Panc1 (cell line): ENCODE measurements at regions not wholly inside any gene's neighbourhood (a gene's known extent, or its start where the extent isn't known, plus 50 kb on each side); places are given as distances from the start of the nearest gene placed in this dataset.
"Not testable (repeated sequence)": the region's sequence is repeated elsewhere in the genome, so short reads cannot be mapped to it uniquely, and the experiment has no call there.

Experiments used
- ATAC-seq: fragments of 200-7000 bp; cut with Tn5 transposase; 2 replicates; pipeline ENCODE4 v1.9.1; 2020; ENCODE audit warnings: mild to moderate bottlenecking, moderate library complexity
- BruUV-seq: library from RNA; stranded (reverse); fragments of 400-500 nt; replicated peaks from 2 replicates; lab custom pipeline; 2021; lab: Mats Ljungman, UMichigan
- CTCF ChIA-PET: fragments of 300-600 bp; sonication (Branson Sonifier 250); formaldehyde crosslinking; loops from one replicate; lab custom pipeline; 2022; ENCODE audit warnings: antibody characterized with exemption; lab: Charles Lee
- POLR2A ChIA-PET: fragments of 300-600 bp; sonication (Branson Sonifier 250); formaldehyde crosslinking; loops from one replicate; lab custom pipeline; 2022; ENCODE audit warnings: antibody characterized with exemption; lab: Charles Lee
- DNase-seq: peaks from one replicate; pipeline ENCODE4 v3.0.0-alpha.2; 2010; ENCODE audit warnings: low read depth, low spot score
- H3K27ac ChIP-seq: 2 replicates; pipeline ENCODE4 v1.5.1; 2011; ENCODE audit warnings: mild to moderate bottlenecking, low read length, inconsistent platforms
- H3K27me3 ChIP-seq: fragments of 200-500 bp; sonication (Bioruptor generic); 2 replicates; pipeline ENCODE4 v1.6.0; 2014; ENCODE audit warnings: low read length, inconsistent platforms; ENCODE audit not compliant: control insufficient read depth, insufficient read depth
- H3K36me3 ChIP-seq: fragments of 200-500 bp; sonication (Bioruptor generic); 2 replicates; pipeline ENCODE4 v1.5.1; 2014; ENCODE audit warnings: inconsistent platforms, mild to moderate bottlenecking, low read length, moderate library complexity; ENCODE audit not compliant: control insufficient read depth, insufficient read depth
- H3K4me1 ChIP-seq: 2 replicates; pipeline ENCODE4 v1.5.1; 2011; ENCODE audit warnings: inconsistent platforms, mild to moderate bottlenecking, low read length, moderate library complexity; ENCODE audit not compliant: control insufficient read depth, insufficient read depth
- H3K4me3 ChIP-seq, 2 experiments: 2 replicates each; pipeline ENCODE4 v1.5.1; 2011 to 2012; ENCODE audit warnings: low read depth in 2 of 2, low read length in 2 of 2, mild to moderate bottlenecking in 2 of 2, inconsistent platforms in 1 of 2, moderate library complexity in 1 of 2
- H3K9me3 ChIP-seq: fragments of 200-500 bp; sonication (Bioruptor generic); 2 replicates; pipeline ENCODE4 v1.5.1; 2014; ENCODE audit warnings: low read depth, mild to moderate bottlenecking, inconsistent platforms, low read length, moderate library complexity; ENCODE audit not compliant: control insufficient read depth, insufficient read depth
- CTCF ChIP-seq: fragments of 450-650 bp; IDR thresholded peaks from 2 replicates; pipeline ENCODE4 v1.5.1; 2017; ENCODE audit warnings: mild to moderate bottlenecking
- POLR2AphosphoS5 ChIP-seq: IDR thresholded peaks from 2 replicates; pipeline ENCODE4 v1.6.1; 2012; ENCODE audit warnings: mild to moderate bottlenecking, low read depth, low read length, moderate library complexity
- REST ChIP-seq, 2 experiments: IDR thresholded peaks; 2 replicates each; pipeline ENCODE4 v1.6.1; 2011 to 2012; ENCODE audit warnings: low read depth in 2 of 2, control low read depth in 1 of 2, low read length in 1 of 2, mild to moderate bottlenecking in 1 of 2, moderate library complexity in 1 of 2; ENCODE audit not compliant: insufficient read depth in 1 of 2
- SIN3A ChIP-seq: IDR thresholded peaks from 2 replicates; pipeline ENCODE4 v1.6.1; 2012; ENCODE audit warnings: low read depth, mild to moderate bottlenecking, low read length, moderate library complexity, borderline replicate concordance; ENCODE audit not compliant: insufficient read depth
- TCF7L2 ChIP-seq: IDR thresholded peaks from 2 replicates; pipeline ENCODE4 v1.6.1; 2011; ENCODE audit warnings: mild to moderate bottlenecking, low read depth, low read length, inconsistent platforms
- in situ Hi-C: cut with HindIII; loops from 2 replicates; pipeline ENCODE4 v1.10.0; 2016; ENCODE audit warnings: low sequenced_read_pairs, low pct_unique_long_range_greater_than_20kb
- intact Hi-C: fragments of 100-400 bp; cut with micrococcal nuclease; formaldehyde crosslinking; loops from one replicate; pipeline ENCODE4 v1.10.0; 2022; ENCODE audit not compliant: unreplicated experiment

GRCh38 chr7:66571568-66571967, 57.1 kb upstream of the KCTD7 start:
- in situ Hi-C loops = no loop called here
- POLR2A ChIA-PET = no interaction called here
- ATAC-seq = no peak

GRCh38 chr7:66573782-66574495, 54.7 kb upstream of the KCTD7 start:
- in situ Hi-C loops, H3K4me3 ChIP-seq, H3K4me1 ChIP-seq, BruUV-seq, intact Hi-C loops, POLR2A ChIA-PET, H3K36me3 ChIP-seq, DNase-seq, H3K27ac ChIP-seq, CTCF ChIA-PET, H3K9me3 ChIP-seq, H3K27me3 ChIP-seq, ATAC-seq: not testable (repeated sequence)

More at GRCh38 chr7:66571568-66571967, 57.1 kb upstream of the KCTD7 start:
- H3K9me3 ChIP-seq = no peaks in the 10 kb centered on the region
- H3K36me3 ChIP-seq = no peaks in the 10 kb centered on the region
- no peak overlapping the region for H3K4me3 ChIP-seq
- intact Hi-C loops = no loop called here
- H3K27me3 ChIP-seq = no peaks in the 10 kb centered on the region
- no peak for DNase-seq
- no peaks in the 10 kb centered on the region for H3K4me1 ChIP-seq
- CTCF ChIA-PET = interaction anchor here (0.5 to 0.7 kb wide), 2 partner anchors 106 to 147 kb away, joined by 3 to 5 read pairs; no protein-coding TSS in a partner anchor
- BruUV-seq = no TSS peak
- H3K27ac ChIP-seq = no peak overlapping the region
- TF ChIP-seq CTCF (no peak), TCF7L2 (no peak), POLR2AphosphoS5 (no peak), SIN3A (no peak), REST (IDR thresholded peaks at IDR 0.05; ENCODE audit: insufficient read depth in 1 of 2, low read depth in 2 of 2, low read length in 1 of 2) (no peak)

DNA sequence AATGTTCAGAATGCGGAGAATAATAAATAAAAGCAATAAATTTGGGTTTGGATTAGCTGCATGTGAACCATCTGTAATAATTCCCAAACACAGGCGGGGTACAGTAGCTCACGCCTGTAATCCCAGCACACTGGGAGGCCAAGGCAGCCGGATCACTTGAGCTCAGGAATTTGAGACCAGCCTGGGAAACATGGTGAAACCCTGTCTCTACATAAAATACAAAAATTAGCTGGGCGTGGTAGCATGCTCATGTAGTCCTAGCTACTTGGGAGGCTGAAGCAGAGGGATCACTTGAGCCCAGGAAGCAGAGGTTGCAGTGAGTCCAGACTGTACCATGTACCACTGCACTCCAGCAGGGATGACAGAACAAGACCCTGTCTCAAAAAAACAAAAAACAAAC, 53.9 kb upstream of the KCTD7 start:
- H3K36me3 ChIP-seq, intact Hi-C loops, ATAC-seq, BruUV-seq, H3K4me1 ChIP-seq, POLR2A ChIA-PET, H3K9me3 ChIP-seq, in situ Hi-C loops, H3K27ac ChIP-seq, H3K4me3 ChIP-seq, H3K27me3 ChIP-seq, DNase-seq: not testable (repeated sequence)
- CTCF ChIA-PET = interaction anchor here (0.7 kb wide), 1 partner anchor 41 kb away, joined by 4 read pairs; no protein-coding TSS in a partner anchor
